Fibroblast of skin of right quadriceps (primary cell): ENCODE measurements at regions not wholly inside any gene's neighbourhood (a gene's known extent, or its start where the extent isn't known, plus 50 kb on each side); places are given as distances from the start of the nearest gene placed in this dataset.

Experiments
- DNase-seq: peaks from one replicate; pipeline ENCODE4 v3.0.0-alpha.2; 2013

DNA sequence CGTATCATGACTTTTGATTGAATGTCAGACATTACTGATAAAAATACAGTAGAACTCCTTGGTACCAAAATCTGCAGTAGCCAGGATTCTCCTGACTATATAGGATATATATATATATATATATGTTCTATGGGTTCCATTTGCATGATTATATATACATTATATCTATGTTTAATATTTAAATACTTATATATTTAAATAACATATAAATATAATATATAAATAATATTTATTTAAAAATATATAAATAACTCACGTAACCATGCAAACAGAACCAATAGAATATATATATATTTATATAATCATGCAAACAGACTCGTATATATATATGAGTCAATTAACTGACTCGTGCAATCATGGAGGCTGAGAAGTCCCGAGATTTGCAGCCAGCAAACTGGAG is 278.8 kb upstream of the PLXNA2 start:
- no peak for DNase-seq

DNA sequence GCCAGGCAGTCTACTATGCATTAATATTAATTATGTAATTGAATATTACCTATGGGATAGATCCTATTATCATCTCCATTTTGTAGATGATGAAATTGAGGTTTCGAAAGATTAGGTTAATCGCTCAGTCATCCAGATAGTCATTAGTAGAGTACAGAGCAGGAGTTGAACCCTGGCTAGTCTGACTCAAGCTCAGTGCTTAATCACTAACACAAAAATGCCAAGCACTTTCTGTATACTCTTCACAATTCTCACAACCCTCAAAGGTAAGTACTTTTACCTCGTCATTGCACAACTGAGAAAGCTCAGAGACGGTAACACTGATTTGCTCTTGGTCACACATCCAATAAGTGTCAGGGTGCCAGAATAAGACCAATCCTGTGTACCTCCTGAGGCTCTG is 280.2 kb upstream of the PLXNA2 start:
- DNase-seq = no peak

DNA sequence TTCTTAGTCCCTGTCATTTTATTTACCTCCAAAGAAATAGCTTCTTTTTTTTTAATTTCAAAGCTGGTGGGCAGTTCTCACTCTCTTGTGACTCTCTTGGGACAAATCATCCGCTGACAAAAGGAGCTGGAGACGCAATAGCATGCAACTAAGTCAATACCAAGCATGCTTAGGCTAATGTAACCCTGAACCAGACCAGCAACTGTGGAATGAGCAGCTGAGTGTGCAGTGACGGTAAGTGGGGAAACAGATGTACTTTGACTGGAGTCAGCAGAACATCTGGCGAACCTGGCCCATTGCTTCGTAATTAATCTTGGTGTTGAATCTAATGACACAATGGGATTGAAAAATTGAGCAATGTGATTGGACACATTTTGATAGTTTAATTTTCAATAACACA is 280.7 kb upstream of the PLXNA2 start:
- no peak for DNase-seq

DNA sequence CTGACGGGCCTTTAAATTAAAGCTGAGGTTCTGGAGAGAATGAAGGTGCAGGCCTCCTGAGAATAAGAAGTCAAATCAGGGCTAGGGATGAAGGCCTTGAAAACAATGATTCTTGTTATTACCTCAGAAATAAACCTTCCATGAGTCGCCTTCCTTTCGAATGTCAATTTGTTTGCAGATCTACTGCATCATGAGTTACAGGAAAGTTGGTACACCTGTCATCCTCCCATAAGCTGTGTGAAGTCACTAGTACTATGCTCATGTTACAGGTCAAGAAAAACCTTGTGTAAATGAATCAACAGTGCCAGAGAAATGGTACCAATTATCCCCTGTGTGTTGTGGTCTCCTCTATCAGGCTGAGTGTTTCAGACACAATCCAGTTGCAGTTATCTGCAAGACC is 281.2 kb upstream of the PLXNA2 start:
- no peak for DNase-seq

DNA sequence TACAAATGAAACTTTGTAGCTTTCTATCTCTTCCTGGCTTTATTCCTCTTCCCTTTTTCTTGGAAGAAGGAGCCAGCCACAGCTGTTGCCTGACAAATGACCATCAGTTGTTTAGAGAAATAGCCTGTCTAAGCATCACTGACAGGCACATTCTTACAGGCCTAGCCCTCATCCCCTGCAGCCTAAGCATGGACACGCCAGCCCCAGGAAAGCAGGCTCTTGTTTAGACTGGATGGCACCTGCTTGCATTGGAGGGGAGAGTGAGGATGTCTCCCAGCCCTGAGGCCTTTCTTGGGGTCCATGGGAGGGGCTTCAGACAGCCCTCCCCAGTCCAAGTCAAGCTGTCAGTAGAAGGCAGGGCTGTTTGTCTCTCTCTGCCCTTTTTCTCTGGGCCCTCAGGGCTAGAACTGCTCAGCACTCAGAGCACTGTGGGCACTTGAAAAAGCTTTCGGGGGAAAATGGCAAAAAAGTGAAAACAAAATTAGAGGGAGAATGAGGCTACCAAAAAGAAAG is 282.5 kb upstream of the PLXNA2 start:
- no peak for DNase-seq

DNA sequence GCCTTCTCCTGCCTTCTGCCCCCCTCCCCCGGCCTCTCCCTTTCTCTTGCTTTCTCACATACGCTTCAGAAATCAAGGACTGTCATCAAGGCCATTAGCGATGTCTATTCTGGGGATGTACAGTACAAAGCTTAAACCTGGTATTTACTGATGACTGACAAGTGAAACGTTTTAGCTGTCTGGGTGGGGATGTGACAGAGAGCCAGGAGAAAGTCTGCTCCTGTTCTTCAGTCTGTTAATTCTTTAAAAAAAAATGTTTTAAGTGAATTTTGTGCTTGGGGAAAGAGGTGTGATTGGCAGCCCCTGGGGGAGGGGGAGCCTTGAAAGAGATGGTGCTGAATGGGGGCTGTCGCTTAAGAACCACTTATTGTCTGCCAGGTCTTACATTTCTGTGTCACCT is 283.0 kb upstream of the PLXNA2 start:
- DNase-seq = no peak

DNA sequence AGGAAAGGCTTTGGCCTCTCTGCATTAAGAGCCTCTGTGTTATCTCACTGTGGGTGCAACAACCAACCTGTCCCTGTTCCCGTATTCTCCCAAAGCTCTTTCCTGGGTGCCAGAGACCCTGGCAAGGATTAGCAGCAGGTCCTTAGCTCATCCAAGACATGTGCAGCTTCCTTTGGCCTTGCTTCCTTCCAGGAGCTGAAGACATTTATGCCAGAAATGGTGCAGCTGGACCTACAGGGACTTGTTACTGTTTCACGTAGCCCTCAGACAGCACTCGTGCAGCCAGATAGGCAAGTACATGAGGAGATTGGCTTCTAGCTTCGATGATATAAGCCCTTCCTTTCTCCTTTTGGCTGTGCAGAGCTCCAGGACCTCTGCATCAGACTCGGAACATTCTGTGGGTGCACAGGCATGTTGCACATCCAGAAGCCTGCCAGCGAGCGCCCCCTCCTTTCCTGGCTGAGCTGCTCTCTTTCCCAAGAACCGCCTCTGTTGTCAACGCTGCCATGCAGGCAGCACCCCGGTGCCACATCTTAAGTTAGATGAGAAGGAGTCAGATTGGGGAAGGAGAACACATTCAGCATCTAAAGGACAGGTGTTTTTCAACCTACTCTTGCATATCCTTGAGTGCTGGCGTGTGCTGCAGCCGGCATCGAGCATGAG is 284.5 kb upstream of the PLXNA2 start:
- no peak for DNase-seq

DNA sequence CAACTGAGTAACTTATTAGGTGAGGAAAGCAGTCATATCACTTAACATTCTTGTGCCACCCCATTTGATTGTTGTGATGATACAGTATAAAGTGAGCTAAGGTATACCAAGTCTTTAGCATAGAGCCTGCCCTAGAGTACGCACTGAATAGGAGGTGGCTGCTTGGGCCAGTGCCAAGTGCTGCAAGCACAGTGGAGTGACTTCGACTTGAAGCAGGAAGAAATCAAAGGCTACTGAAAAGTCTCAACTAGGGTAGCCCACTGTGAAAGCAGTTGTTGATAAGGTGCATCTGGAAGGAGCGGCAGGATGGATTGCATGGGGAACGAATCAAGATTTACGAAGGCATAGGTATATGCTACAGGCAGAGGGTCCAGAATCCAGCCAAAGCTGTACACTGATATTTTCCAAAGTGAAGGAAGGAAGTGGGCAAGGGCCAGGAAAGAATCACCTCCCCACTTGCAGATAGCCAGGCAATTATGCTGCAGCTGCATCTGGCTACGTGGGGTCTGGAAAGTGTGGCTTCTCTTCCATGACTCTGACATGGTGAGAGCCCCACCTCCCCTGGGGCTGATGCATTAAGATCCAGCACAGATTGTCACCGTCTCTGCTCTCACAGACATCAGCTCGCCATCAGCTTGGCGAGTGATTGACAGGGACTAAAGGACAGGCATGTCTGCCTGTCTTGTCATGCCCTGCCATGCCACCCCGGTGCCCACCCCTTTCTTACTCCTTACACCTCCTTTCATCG is 287.0 kb upstream of the PLXNA2 start:
- DNase-seq = no peak

DNA sequence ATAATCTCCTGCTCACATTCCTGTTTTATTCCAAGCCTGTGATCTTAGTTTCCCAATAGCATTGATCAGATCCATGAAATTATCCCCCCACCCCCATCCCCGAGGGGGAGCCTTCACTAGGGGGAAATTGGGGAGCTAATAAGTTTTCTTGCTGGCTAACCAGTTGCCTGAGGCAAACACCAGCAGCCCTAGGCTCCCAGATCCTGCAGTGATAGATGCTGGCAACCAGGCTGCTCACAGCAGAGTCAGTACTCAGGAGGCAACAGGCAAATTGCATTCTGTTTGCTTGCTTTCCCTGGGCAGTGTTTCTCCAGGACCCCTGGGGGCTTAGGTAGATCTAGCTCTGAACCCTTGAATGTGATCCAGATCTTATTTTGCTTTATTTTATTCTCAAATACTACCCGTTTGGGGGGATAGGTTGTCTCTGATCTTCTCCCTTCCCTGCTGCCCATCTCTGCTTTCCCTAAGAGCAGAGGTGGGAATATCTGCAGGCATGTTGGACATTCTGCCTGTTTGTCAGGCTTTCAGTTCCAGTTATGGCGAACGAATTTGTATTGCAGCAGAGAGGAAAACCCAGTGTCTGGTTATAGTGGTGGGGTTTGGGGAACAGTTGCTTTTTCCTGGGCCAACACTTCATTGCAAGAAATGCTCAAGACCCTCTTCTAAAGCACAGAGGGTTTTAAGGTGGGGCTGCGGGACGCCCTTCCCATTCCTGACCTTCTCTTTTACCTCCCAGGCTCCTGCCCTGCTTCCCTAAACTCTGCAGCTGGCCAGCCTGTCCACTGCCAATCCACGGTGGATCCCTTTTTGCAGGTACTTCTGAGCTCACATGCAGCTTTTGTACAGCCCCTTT is 289.8 kb upstream of the PLXNA2 start:
- DNase-seq = no peak

DNA sequence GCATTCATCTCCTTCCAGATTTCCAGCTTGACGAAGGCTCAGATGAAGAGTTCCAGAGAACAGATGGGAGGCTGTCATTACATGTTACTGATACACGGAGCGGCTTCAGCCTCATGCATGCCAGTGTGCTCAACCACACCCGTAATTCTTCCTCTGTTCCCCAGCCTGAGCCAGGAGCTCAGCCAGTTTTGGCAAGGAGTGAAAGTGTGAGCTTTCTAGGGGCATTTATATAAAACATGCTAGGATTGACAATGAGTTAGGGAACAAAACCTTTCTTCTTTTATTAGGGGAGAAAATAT is 290.4 kb upstream of the PLXNA2 start:
- peak; percentile 36 for DNase-seq

DNA sequence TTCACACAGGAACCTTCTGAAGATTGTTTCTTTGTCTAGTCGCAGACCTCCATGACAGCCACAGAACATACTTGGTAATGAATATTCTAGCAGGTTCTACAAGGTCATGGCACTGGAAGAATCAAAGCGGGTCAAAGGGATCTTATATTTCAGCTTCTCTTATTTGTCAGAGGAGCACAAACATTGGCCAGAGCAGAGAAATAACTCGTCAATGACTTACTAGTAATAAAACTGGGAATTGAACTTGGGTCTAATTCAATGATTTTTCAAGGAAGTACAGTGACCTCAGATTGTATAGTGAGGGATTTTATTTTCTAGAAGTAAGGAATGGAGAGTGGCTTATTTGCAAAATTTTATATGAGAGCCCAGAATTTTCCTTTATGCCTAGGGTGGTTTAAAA is 290.8 kb upstream of the PLXNA2 start:
- no peak for DNase-seq

DNA sequence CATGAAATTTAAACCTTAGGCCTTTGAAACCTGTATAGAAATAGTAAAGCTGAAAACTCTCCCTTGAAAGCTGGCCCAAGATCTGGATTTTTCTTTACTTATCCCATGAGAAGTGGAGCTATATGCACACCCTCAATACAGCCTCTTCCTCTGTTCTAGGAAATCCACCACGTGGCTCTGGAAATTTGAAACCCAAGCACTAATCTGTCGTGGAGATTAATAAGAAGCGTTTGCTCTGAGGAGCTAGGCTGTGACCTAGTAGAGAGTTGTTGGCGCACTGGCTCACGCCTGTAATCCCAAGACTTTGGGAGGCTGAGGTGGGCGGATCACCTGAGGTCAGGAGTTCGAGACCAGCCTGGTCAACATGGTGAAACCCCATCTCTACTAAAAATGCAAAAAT is 291.3 kb upstream of the PLXNA2 start:
- no peak for DNase-seq

DNA sequence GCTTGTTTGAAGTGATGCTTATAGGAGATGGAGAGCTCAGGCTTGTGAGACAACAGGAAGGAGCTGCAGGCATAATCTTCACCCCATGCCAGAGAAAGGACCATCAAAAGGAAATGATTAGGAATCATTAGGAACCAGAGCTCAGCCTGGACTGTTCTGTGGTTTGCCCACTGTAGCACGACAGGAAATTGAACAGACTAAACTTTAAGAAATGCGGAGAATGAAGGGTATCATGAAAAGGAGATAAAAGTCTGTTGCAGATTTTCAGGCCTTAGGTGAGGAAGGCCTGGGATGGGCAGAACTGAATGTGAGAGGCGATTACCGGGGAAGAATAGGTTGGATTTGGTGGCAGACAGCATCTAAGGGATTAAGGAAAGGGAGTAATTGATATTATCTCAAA is 292.0 kb upstream of the PLXNA2 start:
- peak; percentile 61 for DNase-seq

DNA sequence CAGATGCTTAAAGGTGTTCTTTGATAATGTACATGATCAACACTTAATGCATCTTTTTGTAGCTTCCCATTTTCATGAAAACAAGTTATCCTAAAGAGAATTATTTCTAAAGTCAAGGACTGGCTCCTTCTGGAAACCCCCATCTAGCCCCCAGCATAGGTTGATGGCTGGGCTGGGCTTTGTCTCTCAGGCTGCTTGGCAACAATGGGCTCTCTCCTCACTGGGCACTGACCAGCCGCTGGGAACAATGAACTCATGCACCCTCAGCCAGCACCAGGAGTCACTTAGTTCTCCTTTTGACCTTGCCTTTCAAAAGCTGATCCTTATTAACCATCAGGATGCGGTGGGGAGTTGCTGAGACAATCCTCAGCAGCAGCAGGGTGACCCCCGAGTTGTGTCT is 293.0 kb upstream of the PLXNA2 start:
- no peak for DNase-seq

DNA sequence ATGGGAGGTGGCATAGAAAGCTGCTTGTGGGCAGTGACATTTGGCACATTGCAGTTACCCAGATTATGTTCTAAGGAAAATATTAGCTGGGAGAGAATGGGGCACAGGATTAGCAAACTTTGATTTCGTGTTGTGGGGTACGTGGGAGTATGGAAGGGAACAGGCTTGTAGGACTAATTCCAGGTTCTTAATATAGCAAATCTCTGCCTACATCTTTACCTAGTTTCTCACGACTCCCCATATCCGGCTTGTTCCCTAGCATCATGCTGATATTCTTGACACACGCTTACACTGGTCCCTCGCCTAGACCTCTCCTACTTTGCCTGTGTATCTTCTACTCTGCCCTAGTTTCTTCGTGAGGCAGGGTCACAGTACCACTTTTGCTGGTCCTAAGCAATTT is 293.9 kb upstream of the PLXNA2 start:
- no peak for DNase-seq

DNA sequence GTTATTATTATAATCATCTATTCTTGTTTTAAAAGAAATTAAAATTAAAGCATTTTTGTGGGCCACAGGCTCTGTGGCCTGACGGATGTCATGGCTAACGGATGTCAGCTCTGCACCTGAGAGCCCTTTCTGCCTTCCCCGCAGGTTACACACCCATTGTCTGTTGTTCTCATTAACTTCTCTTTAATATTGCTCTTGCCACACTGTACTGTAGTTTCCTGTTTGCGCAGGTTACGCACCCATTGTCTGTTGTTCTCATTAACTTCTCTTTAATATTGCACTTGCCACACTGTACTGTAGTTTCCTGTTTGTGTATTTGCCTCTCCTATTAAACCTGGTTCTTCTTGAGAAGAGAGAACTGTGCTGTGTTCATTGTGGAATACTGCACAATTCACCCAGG is 294.4 kb upstream of the PLXNA2 start:
- no peak for DNase-seq

DNA sequence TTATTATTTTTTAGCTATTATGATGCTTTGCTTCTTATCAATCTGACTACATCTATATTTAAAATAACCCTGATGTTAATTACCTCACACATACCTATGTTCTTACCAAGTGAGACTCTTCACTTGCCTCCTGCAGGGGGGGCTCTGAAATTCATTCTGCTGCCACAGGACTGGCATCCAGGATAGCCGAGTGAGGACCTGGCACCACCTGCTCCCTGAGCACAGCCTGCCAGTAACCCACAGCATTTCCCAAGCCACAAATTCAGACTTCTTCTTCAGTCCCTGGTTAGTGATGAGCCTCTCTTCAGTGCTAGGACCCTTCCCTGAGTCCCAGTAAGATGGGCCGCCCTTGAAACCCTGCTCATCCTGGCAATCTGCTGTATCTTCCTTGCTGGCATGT is 296.5 kb upstream of the PLXNA2 start:
- no peak for DNase-seq

DNA sequence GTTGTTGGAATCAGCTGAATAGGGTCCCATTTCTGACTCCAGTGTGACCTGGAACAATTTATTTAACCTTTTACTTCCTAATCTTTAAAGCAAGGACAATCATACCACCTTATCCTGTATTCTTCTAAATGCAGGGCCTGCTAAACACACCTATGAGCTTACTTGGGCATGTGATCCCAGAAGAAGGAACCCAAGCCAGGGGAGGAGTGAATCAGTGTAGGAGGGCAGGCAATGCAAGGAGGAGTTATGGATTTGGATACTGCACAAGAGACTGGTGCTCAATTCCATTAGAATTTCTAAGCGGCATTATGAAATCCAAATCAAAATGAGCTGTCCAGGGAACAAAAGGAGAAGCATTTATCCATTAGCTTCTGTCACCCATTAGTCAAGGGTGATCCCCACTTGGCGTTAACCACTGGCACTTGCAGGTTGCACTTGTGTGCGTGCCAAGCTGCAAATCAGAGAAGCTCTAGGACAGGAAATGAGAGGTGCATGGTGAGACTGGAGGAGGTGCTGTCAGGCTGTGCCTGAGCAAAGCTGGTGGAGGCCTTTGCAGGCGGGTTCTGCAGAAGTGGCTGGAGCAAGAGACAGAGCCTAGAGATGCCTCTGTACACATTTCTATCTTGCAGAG is 297.2 kb upstream of the PLXNA2 start:
- no peak for DNase-seq

DNA sequence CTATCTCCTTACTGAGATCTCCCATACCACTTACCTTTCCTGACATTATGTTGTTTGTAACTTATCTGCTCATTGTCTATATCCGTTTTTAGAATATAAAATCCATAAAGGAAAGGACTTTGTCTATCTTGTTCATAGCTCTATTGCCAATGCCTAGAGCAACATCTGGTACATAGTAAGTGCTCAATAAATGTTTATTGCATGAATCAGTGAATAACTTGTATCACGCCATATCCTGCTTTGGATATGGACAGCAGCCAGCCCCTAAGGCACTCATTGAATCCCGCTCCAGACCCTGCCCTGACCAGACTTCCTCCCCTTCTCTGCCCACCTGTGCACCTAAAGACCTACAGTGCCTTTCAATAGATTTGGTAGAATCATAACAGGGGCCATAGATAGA is 298.1 kb upstream of the PLXNA2 start:
- no peak for DNase-seq

DNA sequence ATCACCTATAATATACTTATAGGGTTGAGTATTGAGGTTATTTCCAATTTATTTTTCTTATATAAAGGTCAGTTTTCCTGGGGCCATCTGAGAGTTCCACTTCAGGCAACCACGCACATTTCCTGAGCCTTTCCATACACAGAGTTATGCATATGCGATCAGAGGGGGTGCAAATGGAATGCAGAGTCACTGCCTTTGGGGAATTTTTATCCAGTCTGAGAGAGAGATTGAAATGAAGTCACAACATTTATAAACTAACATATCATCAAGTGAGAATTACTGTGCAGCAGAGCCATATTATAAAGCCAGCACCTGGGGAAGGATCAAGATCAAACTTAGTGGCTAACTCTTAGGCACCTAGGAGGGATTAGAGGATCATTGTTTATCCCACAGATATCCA is 299.9 kb upstream of the PLXNA2 start:
- no peak for DNase-seq

DNA sequence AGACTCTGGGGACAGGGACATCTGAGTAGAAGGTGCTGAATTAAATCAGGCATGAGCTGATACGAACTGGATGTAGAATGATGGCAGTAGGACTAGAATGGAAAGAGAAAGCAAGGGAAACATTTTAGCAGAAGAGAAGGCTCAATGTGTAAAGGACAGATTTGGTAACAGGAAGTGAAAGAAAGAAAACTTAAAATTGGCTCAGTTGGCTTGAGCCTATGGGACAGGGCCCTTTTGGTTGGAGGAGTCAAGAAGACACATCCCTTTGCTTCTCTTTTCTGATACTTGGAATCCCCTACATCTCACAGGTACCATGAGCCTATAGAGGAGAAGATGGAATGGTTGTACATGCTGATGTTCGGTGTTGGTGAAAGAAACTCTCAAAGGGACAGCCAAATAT is 300.6 kb upstream of the PLXNA2 start:
- no peak for DNase-seq

DNA sequence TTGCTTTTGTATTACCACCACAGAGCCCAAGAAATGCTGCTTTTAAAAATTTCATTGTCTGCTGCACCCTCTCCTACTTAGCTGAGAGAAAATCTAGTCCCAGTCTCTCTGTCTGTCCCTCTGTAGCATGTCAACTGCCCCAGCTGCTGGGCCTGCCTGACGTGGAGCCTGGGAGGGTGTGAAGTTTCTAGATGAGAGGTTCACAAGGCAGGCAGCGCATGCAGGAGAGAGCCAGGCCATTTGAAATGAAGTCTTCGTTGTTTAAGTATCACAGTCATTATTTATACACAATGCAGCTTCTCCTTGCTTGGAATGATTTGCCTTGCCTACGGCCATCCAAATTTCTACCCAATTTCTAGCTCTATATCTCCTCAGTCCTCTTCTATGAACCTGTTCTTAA is 306.8 kb upstream of the PLXNA2 start:
- no peak for DNase-seq

DNA sequence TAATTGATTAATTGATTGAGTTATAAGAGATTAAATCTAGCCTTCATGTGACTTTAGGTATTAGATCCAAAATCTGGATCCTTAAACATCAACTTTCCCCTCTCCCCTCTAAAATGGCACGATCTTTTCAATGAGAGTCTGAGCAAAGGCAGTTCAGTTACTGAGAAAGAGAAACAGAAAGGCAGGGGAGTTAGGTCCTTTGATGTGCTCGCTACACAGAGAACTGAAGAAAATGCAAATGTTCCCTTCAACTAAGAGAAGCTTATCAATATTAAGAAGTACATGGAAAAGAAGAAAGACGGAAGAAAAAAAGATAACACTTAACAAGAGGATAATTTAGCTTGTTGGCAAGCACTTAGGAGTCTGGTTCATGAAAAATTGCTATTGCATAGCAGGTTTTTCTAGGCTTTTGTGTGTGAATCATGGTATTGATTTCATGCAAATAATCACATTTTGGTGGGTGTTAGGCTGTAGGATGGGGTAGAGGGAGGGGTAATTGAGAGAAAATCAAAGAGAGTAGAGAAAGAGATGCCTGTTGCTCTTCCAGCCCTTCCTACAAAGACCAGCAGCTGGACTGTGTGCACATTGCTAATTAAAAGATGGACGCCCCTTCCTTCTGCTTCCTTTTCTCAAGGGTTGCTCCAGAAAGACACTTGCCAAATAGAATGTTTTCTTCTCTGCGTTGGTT is 307.6 kb upstream of the PLXNA2 start:
- DNase-seq = no peak
